ENCODE measurements at regions not wholly inside any gene's neighbourhood (a gene's known extent, or its start where the extent isn't known, plus 50 kb on each side); places are given as distances from the start of the nearest gene placed in this dataset.

DNA sequence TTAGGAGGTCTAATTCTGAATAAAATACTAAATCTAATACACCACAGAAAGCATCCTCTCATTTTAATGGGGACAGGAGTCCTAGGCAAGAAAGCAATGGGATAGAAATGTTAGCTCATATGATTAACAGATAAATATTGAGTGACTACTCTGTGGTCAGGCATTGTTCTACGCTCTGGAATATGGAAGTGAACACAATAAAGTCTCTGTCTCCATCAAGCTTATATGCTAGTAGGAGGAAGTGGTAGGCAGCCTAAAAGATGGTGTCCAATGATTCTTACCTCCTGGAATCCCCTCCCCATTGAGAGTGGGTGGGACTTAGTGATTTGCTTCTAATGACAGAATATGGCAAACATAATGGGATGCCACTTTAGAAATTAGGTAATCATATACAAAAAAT is 160.3 kb upstream of the PDGFD start:
- DNase-seq: no peak

DNA sequence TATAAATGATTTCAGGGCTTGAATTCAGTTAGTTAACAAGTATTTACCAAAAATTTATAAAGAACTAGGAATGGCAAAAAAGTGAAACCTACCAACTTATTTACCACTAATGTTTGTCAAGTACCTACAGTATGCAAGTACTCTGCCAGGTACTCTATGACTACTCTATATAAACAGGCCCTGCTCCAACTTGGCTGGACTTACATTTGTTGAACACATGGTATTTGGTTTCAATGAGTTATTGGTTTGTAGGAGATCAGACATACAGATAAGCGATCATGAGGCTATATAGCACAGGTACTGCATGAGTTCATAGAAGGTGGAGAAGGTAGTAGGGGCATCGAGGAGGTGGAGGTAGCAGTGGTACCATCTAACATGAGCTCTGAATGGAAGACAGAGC is 159.9 kb upstream of the PDGFD start:
- no peak for DNase-seq

DNA sequence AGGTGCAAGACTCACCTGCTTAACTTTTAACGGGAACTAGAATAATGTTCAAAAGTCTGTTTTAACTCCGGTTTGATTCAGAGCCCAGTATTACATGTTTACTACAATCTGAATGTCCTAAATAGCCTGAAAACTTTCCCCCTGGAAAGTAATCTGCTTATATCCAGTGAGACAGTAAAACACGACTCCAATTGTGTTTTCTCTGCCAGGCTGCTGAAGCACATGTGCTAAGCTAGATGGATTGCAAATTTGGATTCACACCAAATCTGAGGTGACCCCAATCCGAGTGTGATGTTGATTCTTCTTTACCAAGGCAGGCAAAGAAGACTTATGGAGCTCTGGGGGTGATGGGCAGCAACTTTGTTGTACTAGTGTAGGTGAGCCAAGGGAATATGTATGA is 158.7 kb upstream of the PDGFD start:
- no peak for DNase-seq

DNA sequence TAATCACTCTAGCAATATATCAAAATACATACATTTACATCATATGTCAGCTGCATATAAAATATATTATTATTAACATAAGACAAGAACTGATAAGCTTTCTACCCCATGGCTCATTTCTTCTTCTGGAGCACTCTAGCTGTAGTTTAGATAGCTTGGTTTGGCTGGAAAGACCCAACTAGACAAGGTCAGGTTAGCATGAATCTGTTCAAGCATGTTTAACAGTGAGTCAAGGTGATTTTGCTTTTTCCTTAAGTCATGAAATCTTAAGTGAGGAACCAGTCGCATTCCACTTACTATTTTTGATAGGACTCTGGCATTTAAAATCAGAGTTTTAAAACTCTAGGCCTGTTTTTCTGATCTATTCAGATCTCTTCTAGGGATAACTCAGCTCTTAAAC is 157.0 kb upstream of the PDGFD start:
- no peak for DNase-seq

DNA sequence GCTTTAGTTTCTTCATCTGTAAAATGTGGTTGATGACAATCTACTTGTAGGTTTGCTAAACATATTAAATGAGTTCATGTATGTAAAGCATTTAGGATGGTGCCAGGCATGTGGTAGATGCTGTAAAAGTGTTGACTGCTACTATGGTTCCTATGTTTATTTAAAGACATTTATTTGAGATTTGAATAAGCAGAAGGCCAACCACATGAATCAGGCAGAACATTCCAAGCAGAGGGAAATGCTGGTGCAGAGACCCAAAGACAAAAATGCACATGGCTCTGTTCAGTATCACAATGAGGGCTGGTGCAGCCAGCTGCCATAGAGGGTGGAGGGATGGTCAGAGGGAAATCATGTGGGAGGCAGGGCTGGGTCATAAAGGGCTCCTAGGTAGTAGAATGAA is 156.2 kb upstream of the PDGFD start:
- no peak for DNase-seq

DNA sequence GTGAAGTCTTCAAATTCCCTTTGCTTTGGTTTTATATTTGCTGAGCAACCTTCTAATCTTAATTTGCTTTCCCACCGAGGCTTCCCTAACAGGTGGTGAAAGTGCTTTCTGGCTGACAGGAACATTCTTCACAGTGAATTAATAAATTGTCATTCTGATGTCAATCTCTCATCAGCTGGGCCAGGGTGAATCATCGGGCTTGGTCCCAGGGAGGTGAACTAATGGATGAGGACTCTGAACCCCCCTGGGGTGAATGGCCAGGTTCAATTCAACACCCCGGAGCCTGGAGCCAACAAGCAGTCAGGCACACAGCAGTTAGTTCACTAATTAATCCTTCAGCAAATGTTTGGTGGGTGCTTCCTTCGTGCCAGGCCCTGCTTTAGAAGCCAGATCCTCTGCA is 155.4 kb upstream of the PDGFD start:
- DNase-seq: no peak

DNA sequence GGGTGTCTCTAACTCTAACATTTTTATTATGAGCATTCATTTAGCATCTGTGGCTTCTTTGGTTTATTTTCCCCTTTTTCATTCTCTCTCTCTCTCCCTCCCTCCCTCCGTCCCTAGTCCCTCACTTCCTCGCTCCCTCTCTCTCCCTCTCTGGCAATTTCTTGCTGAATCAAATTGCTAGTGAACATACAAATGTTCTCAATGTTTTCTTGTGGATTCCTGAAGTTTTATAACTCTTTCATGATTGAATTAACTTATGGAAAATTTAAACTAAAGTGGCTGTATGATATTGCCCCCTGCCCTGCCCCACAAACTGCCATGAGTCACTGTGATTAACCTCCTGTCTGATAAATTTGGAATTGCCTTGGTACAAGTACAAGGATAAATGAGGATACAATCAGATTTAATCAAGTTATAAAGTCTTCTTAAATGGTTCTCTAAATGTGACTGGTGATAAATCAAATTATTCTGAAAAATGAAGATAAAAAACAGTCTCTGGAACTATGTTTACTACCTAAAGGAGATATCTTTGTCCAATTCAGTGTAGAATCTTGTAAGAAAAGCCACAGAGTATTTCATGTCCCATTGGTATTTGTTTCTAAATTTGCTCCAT is 143.0 kb upstream of the PDGFD start:
- no peak for DNase-seq

DNA sequence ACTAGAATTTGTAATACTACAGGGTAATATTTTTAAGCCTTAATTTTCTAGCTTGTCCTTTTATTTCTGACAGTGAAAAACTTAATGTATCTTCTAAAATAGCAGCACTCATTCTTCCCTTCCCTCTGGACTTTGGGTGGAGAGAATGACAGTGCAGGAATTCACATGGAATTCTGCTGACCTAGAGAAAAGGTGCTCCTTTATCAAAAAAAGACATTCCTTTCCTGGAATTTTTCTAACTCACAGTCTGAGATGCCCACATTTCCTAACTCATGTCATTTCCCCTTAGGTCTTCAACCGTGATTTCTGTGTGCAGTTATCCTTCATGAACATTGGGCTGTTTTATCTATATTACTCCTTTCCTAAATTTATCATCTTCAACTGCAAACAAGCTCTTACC is 137.8 kb upstream of the PDGFD start:
- no peak for DNase-seq

DNA sequence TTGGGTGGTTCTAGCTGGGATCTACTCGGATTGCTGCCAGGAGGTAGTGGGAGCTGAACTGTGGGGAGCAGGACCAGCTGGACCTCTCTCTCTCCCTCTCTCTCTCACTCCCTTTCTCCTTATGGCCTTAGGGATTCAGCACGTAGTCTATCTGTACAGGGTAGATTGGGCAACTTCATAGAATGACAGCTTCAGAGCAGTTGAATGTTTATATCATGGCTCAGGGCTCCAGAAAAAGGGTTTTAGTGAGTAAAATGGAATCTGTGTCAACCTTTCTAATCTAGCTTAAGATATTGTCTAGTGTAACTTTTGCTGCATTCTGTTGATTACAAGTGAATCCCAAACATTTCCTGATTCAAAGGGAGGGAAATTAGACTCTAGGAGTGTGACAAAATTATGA is 127.7 kb upstream of the PDGFD start:
- no peak for DNase-seq

DNA sequence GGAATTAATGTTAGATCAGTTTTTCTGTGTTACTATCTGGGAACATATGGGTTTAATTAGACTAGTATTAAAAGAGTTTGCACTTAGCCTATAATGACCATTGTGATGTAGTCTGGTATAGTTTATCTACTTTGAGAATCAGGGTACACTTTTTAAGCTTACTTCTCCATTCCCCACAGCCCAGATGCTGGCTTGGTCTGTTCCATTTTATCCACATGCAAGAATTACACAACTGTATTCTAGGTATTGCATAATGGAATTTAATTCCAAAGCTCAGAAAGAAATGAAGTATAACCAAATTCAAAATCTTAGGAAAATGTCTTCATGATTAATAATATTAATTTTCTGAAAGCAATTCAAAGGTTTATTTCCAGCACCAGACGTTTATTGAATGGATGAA is 122.2 kb upstream of the PDGFD start:
- DNase-seq: no peak

DNA sequence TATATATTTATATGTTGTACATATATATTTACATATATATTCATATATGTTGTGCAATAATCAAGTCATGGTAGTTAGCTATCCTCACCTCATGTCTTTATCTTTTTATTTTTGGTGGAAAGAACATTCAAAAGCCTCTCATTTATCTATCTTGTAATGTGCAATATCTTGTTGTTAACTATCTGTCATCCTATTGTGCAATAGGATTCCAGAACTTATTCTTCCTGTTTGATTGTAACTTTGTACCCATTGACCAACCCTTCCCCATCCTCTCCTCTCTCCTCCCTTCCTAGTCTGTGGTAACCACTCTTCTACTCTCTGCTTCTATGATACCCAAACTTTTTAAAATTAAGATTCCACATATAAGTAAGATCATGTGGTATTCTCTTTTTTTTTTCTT is 115.6 kb upstream of the PDGFD start:
- DNase-seq: no peak

DNA sequence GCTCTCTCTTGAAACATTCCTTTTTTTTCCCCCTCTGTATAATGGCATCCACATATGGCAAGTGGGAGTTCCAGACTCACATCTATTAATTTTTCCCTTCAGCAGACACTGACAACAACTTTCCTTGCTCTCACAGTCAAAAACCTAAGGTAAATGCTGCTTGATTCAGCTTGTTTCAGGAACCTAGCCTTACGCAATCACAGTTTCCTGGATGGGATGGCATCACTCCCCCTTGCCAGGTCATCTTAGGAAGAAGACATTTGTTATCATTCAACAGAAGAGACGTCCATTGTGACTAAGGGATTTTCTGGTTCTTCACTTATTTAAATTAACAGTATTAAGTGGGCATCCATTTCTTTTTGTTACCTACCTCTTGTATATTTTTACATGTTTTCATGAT is 112.0 kb upstream of the PDGFD start:
- no peak for DNase-seq

DNA sequence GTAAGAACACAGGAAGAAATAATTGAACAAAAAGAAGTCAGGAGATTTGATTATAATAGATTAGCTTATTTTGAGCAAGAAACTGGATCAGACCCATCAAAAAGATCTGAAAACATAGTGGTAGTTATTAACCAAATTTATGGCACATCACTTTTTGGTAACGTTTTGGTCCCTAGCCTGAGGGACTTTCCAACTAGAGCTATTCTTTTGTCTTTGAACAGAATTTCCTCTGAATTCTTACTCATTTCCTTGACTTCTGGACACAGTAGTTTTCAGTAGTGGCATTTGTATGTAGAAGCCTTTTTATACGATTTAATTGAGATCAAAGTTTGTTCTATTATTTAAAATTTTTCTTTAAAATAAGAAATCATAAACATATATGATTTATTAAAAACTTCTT is 96.5 kb upstream of the PDGFD start:
- no peak for DNase-seq

DNA sequence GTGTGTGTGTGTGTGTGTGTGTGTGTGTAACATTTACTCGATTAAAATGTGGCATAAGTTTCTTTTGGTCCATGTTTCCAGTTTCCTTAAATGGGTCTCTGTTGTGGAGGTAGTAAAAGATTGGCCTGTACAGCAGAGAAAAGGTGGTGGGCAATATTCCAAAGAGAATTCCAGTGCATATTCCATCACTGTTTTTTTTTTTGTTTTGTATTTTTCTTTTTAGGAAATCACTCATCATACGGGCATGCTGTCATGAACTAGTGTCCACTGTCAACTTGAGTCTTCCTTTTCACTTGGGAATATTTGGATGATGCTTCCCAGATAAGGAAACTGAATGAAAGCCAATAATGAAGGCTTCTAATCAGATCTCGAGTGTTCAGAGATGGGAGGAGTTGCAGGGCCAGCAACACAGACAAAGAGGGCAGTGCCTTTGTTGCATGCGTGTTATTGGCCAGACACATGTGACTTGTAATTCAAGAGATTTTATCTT is 95.2 kb upstream of the PDGFD start:
- no peak for DNase-seq

DNA sequence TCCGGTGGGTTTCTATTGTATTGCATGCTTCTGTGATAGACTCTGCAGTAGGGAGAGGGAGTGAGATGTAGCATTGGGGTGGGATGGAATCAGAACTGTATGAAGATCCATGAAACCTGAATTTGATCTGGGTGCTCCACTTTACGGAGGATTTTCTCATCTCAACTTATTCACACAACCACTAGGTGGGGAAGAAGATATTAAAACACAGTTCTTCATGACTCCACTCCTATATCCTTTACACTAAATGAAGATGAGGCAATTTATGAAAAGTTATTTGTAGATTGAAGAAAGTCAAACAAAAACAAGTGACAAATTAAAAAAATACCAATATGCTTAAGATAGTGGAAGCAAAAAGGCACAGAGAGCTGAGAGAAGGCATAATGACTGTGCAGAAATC is 92.6 kb upstream of the PDGFD start:
- DNase-seq: no peak

DNA sequence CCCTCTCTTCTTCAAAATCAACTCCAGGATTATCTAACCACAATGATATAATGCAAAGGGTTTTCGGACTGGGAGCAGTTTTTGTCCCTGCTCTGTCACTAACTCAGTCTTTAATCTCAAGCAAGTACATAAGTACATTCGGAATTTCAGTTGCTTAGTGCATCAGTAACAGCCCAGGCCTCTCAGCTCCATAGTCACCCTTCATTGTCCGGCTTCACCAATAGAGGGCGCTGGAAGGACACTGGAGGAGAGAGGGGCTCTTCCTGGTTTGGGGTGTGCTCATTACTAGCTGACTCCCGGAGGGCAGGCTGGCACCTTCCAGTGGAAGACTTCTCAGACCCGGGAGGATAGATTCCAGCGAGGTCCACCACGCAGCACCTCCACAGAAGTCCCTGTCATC is 90.4 kb upstream of the PDGFD start:
- DNase-seq: no peak

DNA sequence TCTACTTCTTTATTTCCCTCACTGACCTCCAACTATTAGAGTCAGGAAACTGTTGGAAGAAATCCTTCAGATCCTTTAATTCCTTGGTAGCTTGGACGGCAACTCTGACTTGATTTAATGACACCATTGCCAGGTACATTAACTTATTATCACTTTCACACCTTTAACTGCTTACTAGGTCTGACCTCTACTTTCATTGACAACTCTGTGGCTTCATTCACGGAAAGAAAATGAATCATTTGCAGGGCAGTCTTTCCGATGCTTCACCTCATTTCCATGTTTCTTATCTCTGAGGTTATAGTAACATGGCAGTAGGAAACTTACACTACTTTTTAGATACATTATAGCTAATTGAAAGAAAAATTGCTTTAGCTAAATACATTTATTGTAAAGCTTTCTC is 82.6 kb upstream of the PDGFD start:
- no peak for DNase-seq

DNA sequence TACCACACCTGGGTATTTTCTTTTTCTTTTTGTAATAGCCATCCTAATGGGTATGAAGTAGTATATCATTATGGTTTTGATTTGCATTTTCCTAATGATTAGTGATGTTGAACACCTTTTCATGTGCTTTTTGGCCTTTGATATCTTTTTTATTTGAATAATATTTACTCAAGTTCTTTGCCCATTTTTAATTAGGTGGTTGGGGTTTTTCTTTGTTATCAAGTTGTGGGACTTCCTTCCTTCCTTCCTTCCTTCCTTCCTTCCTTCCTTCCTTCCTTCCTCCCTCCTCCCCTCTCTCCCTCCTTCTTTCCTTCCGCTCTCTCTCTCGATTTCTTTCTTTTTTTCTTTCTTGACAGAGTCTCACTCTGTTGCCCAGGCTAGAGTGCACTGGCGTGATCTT is 75.0 kb upstream of the PDGFD start:
- no peak for DNase-seq

DNA sequence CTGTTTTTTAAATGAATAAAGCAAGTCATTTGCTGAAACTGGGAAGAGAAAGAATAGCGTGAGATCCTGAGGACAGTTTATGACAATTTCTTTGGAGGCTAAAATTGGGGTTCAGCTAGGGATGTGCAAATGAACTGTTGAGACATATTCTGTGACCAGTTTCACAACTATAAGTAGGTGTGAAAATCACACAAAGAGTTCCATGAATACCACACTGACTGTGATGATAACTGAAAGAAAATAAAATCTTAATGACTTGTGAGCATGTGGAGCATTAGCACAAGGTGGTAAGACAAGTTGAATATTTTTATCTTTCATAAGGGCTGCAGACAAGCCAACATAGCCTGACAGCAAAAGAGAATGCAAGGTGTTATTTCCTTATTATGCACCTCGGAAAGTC is 61.1 kb upstream of the PDGFD start:
- no peak for DNase-seq

DNA sequence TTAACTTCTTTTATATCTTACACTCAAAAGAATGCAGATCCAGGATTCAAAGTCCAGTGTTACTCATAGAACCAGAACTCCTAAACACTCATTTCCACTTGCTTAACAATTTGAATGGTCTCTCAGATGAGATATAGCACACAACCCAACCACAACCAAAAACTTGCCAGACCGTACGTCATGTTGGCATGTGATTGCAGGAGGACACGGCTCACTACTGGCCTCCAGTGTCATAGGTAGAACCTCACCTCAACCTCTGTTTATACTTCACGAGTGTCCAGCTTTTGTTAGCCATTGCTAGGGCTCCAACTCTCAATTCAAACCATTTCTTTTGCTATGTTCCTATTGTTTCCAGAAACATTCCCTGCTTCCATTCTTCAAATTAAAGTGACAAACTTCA is 58.5 kb upstream of the PDGFD start:
- DNase-seq: no peak

DNA sequence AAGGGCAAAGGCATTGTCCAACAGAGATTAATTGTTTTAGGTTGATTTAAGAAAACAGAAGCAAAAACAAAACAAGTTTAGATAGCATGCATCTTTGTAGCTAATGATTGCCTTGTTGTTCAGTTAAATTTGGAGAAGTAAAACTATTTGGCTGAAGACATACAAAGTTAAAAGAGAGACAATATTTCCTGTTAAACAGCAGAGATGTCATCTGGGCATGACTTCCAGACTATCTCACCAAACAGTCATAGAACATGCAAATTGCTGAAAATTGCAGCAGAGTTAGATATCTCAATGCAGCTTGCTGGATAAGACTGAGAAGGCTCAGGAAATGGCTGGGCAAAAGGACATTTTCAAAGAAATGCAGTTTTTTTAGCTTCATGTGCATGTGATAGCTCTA is 57.5 kb upstream of the PDGFD start:
- DNase-seq: no peak

DNA sequence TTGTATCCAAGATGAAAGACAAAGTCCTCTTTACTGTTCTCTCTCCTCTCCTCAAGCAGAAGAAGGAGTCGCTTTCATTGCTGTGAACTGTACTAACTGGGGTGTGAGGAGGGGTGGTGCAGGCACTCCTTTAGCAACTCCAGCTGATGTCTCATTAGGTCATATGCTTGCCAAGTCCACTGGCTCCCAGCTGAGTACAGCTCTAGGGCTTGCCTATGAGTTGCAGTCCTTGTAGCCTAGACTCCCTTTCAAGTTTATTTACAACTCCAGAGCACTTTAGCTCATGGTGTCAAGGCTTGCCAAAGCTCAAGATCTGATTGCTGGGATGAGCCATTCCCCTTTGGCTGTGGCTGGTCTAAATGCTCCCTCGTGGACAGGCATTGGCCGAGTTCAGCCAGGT is 55.1 kb upstream of the PDGFD start:
- DNase-seq: no peak

DNA sequence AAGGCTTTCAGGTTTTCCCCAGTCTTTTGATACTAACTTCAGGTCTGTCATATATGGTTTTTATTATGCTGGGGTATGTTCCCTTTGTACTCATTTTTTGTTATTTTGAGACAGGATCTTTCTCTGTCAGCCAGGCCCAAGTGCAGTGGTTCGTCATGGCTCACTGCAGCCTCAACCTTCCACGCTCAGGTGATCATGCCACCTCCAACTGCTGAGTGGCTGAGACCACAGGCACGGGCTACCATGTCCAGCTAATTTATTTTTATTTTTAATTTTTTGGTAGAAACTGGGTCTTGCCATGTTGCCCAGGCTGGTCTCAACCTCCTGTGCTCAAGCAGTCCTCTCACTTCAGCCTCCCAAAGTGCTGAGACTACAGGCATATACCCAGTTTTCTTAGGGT is 50.6 kb upstream of the PDGFD start:
- DNase-seq: no peak
